RWPE2 (cell line): ENCODE measurements at regions not wholly inside any gene's neighbourhood (a gene's known extent, or its start where the extent isn't known, plus 50 kb on each side); places are given as distances from the start of the nearest gene placed in this dataset.

ENCODE experiments used
- ATAC-seq: fragments of 200-7000 bp; cut with Tn5 transposase; 3 replicates; pipeline ENCODE4 v1.9.1; 2021; ENCODE audit warnings: low read depth
- DNase-seq: peaks from one replicate; pipeline ENCODE4 v3.0.0-alpha.2; 2020; ENCODE audit warnings: low spot score
- H3K27ac ChIP-seq: fragments of 450-650 bp; 2 replicates; pipeline ENCODE4 v1.5.1; 2017; ENCODE audit warnings: mild to moderate bottlenecking; ENCODE audit not compliant: poor library complexity, severe bottlenecking
- H3K27me3 ChIP-seq: fragments of 250-450 bp; sonication (Bioruptor Pico); 2 replicates; pipeline ENCODE4 v1.5.1; 2021; ENCODE audit warnings: mild to moderate bottlenecking, moderate library complexity; ENCODE audit not compliant: insufficient read depth, poor library complexity, severe bottlenecking
- H3K36me3 ChIP-seq: fragments of 250-450 bp; sonication (Bioruptor Pico); 2 replicates; pipeline ENCODE4 v1.5.1; 2020; ENCODE audit warnings: low read depth, mild to moderate bottlenecking, moderate library complexity
- H3K4me1 ChIP-seq: fragments of 250-450 bp; sonication (Bioruptor Pico); 2 replicates; pipeline ENCODE4 v1.5.1; 2021; ENCODE audit warnings: mild to moderate bottlenecking, moderate library complexity; ENCODE audit not compliant: insufficient read depth, poor library complexity, severe bottlenecking
- H3K4me3 ChIP-seq: fragments of 250-450 bp; sonication (Bioruptor Pico); 2 replicates; pipeline ENCODE4 v1.5.1; 2021; ENCODE audit warnings: mild to moderate bottlenecking, moderate library complexity; ENCODE audit not compliant: severe bottlenecking
- H3K9me3 ChIP-seq: fragments of 250-450 bp; sonication (Bioruptor Pico); 2 replicates; pipeline ENCODE4 v1.5.1; 2021; ENCODE audit warnings: mild to moderate bottlenecking, moderate library complexity; ENCODE audit not compliant: severe bottlenecking
- CTCF ChIP-seq: fragments of 450-650 bp; IDR thresholded peaks from one replicate; pipeline ENCODE4 v1.5.1; 2017; ENCODE audit warnings: mild to moderate bottlenecking, moderate library complexity; ENCODE audit not compliant: poor library complexity, severe bottlenecking

GRCh38 chr14:87667659-87668058 is 325.3 kb downstream of the GALC start:
- no peaks in the 10 kb centered on the region for H3K9me3 ChIP-seq
- no peak for ATAC-seq
- TF ChIP-seq CTCF = no peak

GRCh38 chr14:87656315-87656714 is 336.7 kb downstream of the GALC start:
- no peak overlapping the region for H3K4me3 ChIP-seq
- DNase-seq = no peak
- no peak for TF ChIP-seq CTCF
- no peaks in the 10 kb centered on the region for H3K36me3 ChIP-seq
- H3K4me1 ChIP-seq = no peaks in the 10 kb centered on the region
- H3K9me3 ChIP-seq = no peaks in the 10 kb centered on the region
- ATAC-seq = no peak
- no peaks in the 10 kb centered on the region for H3K27me3 ChIP-seq
- H3K27ac ChIP-seq = no peak overlapping the region

More at GRCh38 chr14:87667659-87668058, 325.3 kb downstream of the GALC start:
- no peaks in the 10 kb centered on the region for H3K36me3 ChIP-seq
- no peak overlapping the region for H3K27ac ChIP-seq
- DNase-seq = no peak
- H3K4me1 ChIP-seq = no peaks in the 10 kb centered on the region
- H3K4me3 ChIP-seq = no peak overlapping the region
- H3K27me3 ChIP-seq = no peaks in the 10 kb centered on the region

GRCh38 chr14:87652278-87652677 is 340.7 kb downstream of the GALC start:
- H3K27me3 ChIP-seq = no peaks in the 10 kb centered on the region
- ATAC-seq = no peak
- no peak for TF ChIP-seq CTCF
- H3K4me1 ChIP-seq = no peaks in the 10 kb centered on the region
- no peaks in the 10 kb centered on the region for H3K36me3 ChIP-seq
- H3K4me3 ChIP-seq = no peak overlapping the region
- no peaks in the 10 kb centered on the region for H3K9me3 ChIP-seq
- no peak for DNase-seq
- H3K27ac ChIP-seq = no peak overlapping the region

- no peaks in the 10 kb centered on the region for H3K27me3 ChIP-seq
- ATAC-seq = no peak
- H3K4me3 ChIP-seq = no peak overlapping the region
- no peaks in the 10 kb centered on the region for H3K36me3 ChIP-seq
- no peaks in the 10 kb centered on the region for H3K9me3 ChIP-seq
- no peak for TF ChIP-seq CTCF
- H3K4me1 ChIP-seq = no peaks in the 10 kb centered on the region
- DNase-seq = no peak
- H3K27ac ChIP-seq = no peak overlapping the region
Measured at GRCh38 chr14:87644689-87645088, 348.3 kb downstream of the GALC start.

GRCh38 chr14:87643005-87643404 is 350.0 kb downstream of the GALC start:
- no peak for TF ChIP-seq CTCF
- Histone ChIP-seq H3K36me3 (no peaks in the 10 kb centered on the region), H3K9me3 (no peaks in the 10 kb centered on the region), H3K4me1 (no peaks in the 10 kb centered on the region), H3K27ac (no peak overlapping the region), H3K27me3 (no peaks in the 10 kb centered on the region), H3K4me3 (no peak overlapping the region)
- no peak for ATAC-seq
- DNase-seq = no peak
